ENCODE measurements at regions not wholly inside any gene's neighbourhood (a gene's known extent, or its start where the extent isn't known, plus 50 kb on each side); places are given as distances from the start of the nearest gene placed in this dataset.

- no peak for DNase-seq
- H3K4me1 Mint-ChIP-seq: no peaks in the 10 kb centered on the region
Observed at GRCh38 chr10:83834096-83834495, 305.2 kb upstream of the GHITM start.

DNA sequence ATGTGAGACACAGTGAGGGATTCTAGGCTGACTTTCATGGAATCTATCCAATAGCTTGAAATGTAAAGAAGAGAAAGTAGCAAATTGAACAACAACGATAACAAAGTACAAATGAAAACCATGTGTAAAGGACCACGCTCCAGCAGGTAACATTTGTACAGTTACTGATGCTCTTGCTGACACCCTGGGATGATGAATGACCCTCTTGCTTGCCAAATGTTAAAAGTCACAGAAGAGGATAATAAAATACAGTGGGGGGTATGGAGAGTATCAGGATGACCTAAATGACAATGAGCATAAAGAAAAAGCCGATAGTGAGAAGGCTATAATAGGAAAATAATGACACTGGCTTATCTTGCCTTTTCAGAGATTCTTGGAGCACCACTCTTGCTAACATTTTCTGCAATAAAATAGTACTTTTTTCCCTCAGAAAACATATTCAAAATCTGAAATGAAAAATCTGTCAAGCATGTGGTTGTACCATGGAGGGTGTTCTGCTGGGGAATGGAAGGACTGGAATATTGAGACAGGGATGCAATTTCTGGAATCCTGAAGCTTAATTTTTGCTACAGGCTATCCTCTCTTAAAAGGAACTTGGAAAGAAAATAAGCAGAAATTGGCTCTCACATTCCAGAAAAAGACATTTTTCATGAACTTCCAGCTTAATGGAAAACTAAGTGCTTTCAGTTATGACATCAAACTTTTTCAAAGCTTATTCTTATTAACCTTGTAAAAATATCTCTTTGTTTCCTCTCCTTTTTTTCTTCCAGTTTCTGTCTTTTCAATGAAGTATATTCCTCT lies 303.2 kb upstream of the GHITM start:
- TF ChIP-seq CTCF (IDR thresholded peaks at IDR 0.05): no peak
- Mint-ChIP-seq H3K4me3 (no peak overlapping the region), H3K27me3 (ENCODE audit: low read depth, poor library complexity) (no peaks in the 10 kb centered on the region), H3K27ac (no peak overlapping the region), H3K9me3 (no peaks in the 10 kb centered on the region), H3K36me3 (ENCODE audit: low read depth) (no peaks in the 10 kb centered on the region), H3K4me1 (no peaks in the 10 kb centered on the region)
- DNase-seq: no peak

More at GRCh38 chr10:83834096-83834495, 305.2 kb upstream of the GHITM start:
- no peak overlapping the region for H3K4me3 Mint-ChIP-seq
- no peaks in the 10 kb centered on the region for H3K27me3 Mint-ChIP-seq (ENCODE audit: low read depth, poor library complexity)
- TF ChIP-seq CTCF (IDR thresholded peaks at IDR 0.05): no peak
- no peak overlapping the region for H3K27ac Mint-ChIP-seq
- H3K36me3 Mint-ChIP-seq (ENCODE audit: low read depth): no peaks in the 10 kb centered on the region
- H3K9me3 Mint-ChIP-seq: no peaks in the 10 kb centered on the region

GRCh38 chr10:83848677-83849076 lies 290.6 kb upstream of the GHITM start:
- DNase-seq: no peak
- Mint-ChIP-seq H3K4me1 (no peaks in the 10 kb centered on the region), H3K36me3 (ENCODE audit: low read depth) (no peaks in the 10 kb centered on the region), H3K27ac (no peak overlapping the region), H3K9me3 (peaks cover 7% of the 10 kb centered on the region), H3K27me3 (ENCODE audit: low read depth, poor library complexity) (no peaks in the 10 kb centered on the region), H3K4me3 (no peak overlapping the region)
- TF ChIP-seq CTCF (IDR thresholded peaks at IDR 0.05): no peak

DNA sequence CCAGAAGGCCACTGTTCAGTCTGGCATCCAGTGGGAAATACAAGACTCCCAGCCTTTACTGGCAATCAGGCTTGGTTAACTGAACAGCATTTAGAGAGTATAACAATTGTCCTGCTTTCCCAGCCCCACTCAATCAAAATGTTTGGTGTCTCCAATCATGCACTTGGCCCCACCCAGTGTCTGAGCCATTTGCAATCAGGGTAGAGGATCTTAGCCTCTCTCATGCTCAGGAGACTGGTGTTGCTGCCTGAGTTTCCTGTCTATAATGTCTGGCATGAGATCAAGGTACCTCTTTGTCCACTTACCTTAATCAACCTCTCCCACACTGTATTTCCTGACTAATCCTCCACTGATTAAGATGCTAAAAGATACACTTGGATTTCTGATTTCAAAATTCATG lies 290.2 kb upstream of the GHITM start:
- no peak overlapping the region for H3K4me3 Mint-ChIP-seq
- TF ChIP-seq CTCF (IDR thresholded peaks at IDR 0.05): no peak
- H3K4me1 Mint-ChIP-seq: no peaks in the 10 kb centered on the region
- H3K27ac Mint-ChIP-seq: no peak overlapping the region
- DNase-seq: no peak
- H3K36me3 Mint-ChIP-seq (ENCODE audit: low read depth): no peaks in the 10 kb centered on the region
- peaks cover 7% of the 10 kb centered on the region for H3K9me3 Mint-ChIP-seq
- no peaks in the 10 kb centered on the region for H3K27me3 Mint-ChIP-seq (ENCODE audit: low read depth, poor library complexity)

DNA sequence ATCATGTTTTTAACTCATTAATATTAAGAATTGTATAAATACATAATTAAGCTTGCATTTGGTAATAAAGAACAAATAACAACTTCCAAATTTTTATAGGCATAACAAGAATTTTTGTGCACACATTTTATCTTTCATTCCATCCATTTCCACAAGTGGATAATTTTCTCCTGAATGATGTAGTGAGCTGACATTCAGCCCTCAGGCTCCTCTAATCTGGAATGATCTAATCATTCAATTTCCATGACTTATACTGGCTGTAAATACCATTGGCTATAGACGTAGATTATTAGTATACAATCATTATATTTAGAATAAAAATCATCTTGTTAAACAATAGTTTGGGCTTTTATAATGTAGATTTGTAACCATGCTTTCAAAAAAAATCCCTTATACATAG lies 287.2 kb upstream of the GHITM start:
- H3K27ac Mint-ChIP-seq: no peak overlapping the region
- no peaks in the 10 kb centered on the region for H3K27me3 Mint-ChIP-seq (ENCODE audit: low read depth, poor library complexity)
- DNase-seq: no peak
- no peak for TF ChIP-seq CTCF (IDR thresholded peaks at IDR 0.05)
- H3K9me3 Mint-ChIP-seq: no peaks in the 10 kb centered on the region
- H3K4me1 Mint-ChIP-seq: no peaks in the 10 kb centered on the region
- H3K4me3 Mint-ChIP-seq: no peak overlapping the region
- no peaks in the 10 kb centered on the region for H3K36me3 Mint-ChIP-seq (ENCODE audit: low read depth)

GRCh38 chr10:83862723-83863122 lies 276.6 kb upstream of the GHITM start:
- H3K36me3 Mint-ChIP-seq (ENCODE audit: low read depth): no peaks in the 10 kb centered on the region
- H3K4me1 Mint-ChIP-seq: no peaks in the 10 kb centered on the region
- H3K9me3 Mint-ChIP-seq: no peaks in the 10 kb centered on the region
- peaks cover 4% of the 10 kb centered on the region for H3K27me3 Mint-ChIP-seq (ENCODE audit: low read depth, poor library complexity)
- DNase-seq: no peak
- TF ChIP-seq CTCF (IDR thresholded peaks at IDR 0.05): no peak
- H3K27ac Mint-ChIP-seq: no peak overlapping the region
- H3K4me3 Mint-ChIP-seq: no peak overlapping the region
